Vagina (tissue), 2 donors: ENCODE measurements at regions not wholly inside any gene's neighbourhood (a gene's known extent, or its start where the extent isn't known, plus 50 kb on each side); places are given as distances from the start of the nearest gene placed in this dataset.

Source experiments
- CTCF ChIP-seq, 3 experiments: fragments of 450-650 bp in 2 of 3; fragments of 200-600 bp in 1 of 3; sonication (generic) in 1 of 3; IDR thresholded peaks; one replicate each; pipeline ENCODE4 v1.5.1; 2017 to 2019; ENCODE audit warnings: antibody characterized with exemption in 3 of 3, mild to moderate bottlenecking in 2 of 3, moderate library complexity in 2 of 3
- POLR2A ChIP-seq, 2 donors: fragments of 450-650 bp; IDR thresholded peaks; one replicate each; pipeline ENCODE4 v1.6.1; 2017; ENCODE audit warnings: antibody characterized with exemption in 2 of 2, mild to moderate bottlenecking in 2 of 2, moderate library complexity in 2 of 2
- POLR2AphosphoS5 ChIP-seq, 2 donors: sonication (generic); formaldehyde crosslinking; IDR thresholded peaks; one replicate each; pipeline ENCODE4 v1.9.0; 2017; ENCODE audit warnings: antibody characterized with exemption in 2 of 2, mild to moderate bottlenecking in 2 of 2, low read depth in 1 of 2; ENCODE audit not compliant: insufficient read depth in 1 of 2

GRCh38 chr7:136342251-136342650, 365.1 kb upstream of the MTPN start:
- no peak for TF ChIP-seq POLR2AphosphoS5 (IDR thresholded peaks at IDR 0.05; ENCODE audit: insufficient read depth in 1 of 2, low read depth in 1 of 2)
- TF ChIP-seq CTCF (IDR thresholded peaks at IDR 0.05), result no peak
- no peak for TF ChIP-seq POLR2A (IDR thresholded peaks at IDR 0.05)
